GM23338 (cell line): ENCODE measurements at regions not wholly inside any gene's neighbourhood (a gene's known extent, or its start where the extent isn't known, plus 50 kb on each side); places are given as distances from the start of the nearest gene placed in this dataset.

Experiments
- EZH2 ChIP-seq: fragments of 200-600 bp; sonication (generic); IDR thresholded peaks from one replicate; pipeline ENCODE4 v1.8.0; 2017; ENCODE audit warnings: antibody characterized with exemption, mild to moderate bottlenecking, low read depth; ENCODE audit not compliant: unreplicated experiment
- EZH2phosphoT487 ChIP-seq: fragments of 200-600 bp; sonication (generic); IDR thresholded peaks from one replicate; pipeline ENCODE4 v1.8.1; 2018; ENCODE audit warnings: antibody characterized with exemption; ENCODE audit not compliant: unreplicated experiment
- ZNF114 ChIP-seq: fragments of 250-450 bp; sonication (Bioruptor Pico); IDR thresholded peaks from 2 replicates; pipeline ENCODE4 v1.5.0; 2020; ENCODE audit warnings: mild to moderate bottlenecking, moderate library complexity
- ZNF331 ChIP-seq: fragments of 250-450 bp; sonication (Bioruptor Pico); IDR thresholded peaks from 2 replicates; pipeline ENCODE4 v1.5.0; 2020; ENCODE audit warnings: low read depth, mild to moderate bottlenecking, moderate library complexity
- TF ChIP-seq, protein P1 (sequence below): IDR thresholded peaks from one replicate; pipeline ENCODE4 v1.6.1; 2018; ENCODE audit warnings: antibody characterized with exemption; ENCODE audit not compliant: unreplicated experiment
- TF ChIP-seq, protein P2 (sequence below): fragments of 250-450 bp; sonication (Bioruptor Pico); IDR thresholded peaks from 2 replicates; pipeline ENCODE4 v1.5.0; 2020; ENCODE audit warnings: mild to moderate bottlenecking, moderate library complexity

DNA sequence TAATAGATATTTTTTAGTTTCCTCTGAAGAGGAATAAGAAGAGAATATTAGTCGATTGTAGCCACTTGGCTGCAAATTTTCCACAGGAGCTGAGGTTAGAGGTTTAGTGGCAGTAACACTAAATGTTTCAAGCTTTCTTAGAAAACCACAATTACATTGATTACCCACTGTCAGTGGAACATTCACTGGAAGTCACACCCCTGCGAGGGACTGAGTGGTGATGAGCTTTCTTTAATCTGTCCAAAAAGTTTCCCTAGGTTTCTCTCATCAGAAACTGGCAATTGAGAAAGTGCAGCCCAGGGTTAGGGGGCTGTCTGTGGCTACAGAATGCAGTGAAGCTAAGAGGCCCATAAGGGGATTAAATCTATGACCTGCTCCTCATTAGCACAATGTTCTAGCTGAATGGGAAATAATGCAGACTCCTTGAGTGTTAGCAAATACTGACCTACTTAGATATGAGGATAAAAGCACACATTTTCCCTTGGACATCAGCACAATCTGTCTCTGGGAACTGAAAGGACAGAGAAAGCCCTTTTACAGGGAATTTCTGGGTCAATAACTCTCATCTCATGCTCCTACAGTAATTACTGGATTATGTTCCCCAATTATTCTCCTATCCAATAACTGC, 189.5 kb downstream of the FAM76B start (continued):
- TF ChIP-seq, protein P1, sequence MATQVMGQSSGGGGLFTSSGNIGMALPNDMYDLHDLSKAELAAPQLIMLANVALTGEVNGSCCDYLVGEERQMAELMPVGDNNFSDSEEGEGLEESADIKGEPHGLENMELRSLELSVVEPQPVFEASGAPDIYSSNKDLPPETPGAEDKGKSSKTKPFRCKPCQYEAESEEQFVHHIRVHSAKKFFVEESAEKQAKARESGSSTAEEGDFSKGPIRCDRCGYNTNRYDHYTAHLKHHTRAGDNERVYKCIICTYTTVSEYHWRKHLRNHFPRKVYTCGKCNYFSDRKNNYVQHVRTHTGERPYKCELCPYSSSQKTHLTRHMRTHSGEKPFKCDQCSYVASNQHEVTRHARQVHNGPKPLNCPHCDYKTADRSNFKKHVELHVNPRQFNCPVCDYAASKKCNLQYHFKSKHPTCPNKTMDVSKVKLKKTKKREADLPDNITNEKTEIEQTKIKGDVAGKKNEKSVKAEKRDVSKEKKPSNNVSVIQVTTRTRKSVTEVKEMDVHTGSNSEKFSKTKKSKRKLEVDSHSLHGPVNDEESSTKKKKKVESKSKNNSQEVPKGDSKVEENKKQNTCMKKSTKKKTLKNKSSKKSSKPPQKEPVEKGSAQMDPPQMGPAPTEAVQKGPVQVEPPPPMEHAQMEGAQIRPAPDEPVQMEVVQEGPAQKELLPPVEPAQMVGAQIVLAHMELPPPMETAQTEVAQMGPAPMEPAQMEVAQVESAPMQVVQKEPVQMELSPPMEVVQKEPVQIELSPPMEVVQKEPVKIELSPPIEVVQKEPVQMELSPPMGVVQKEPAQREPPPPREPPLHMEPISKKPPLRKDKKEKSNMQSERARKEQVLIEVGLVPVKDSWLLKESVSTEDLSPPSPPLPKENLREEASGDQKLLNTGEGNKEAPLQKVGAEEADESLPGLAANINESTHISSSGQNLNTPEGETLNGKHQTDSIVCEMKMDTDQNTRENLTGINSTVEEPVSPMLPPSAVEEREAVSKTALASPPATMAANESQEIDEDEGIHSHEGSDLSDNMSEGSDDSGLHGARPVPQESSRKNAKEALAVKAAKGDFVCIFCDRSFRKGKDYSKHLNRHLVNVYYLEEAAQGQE: no peak
- TF ChIP-seq ZNF114 (CRISPR knock-in tag) (no peak), EZH2 (no peak), EZH2phosphoT487 (no peak), ZNF331 (CRISPR knock-in tag) (no peak)
- TF ChIP-seq, protein P2, sequence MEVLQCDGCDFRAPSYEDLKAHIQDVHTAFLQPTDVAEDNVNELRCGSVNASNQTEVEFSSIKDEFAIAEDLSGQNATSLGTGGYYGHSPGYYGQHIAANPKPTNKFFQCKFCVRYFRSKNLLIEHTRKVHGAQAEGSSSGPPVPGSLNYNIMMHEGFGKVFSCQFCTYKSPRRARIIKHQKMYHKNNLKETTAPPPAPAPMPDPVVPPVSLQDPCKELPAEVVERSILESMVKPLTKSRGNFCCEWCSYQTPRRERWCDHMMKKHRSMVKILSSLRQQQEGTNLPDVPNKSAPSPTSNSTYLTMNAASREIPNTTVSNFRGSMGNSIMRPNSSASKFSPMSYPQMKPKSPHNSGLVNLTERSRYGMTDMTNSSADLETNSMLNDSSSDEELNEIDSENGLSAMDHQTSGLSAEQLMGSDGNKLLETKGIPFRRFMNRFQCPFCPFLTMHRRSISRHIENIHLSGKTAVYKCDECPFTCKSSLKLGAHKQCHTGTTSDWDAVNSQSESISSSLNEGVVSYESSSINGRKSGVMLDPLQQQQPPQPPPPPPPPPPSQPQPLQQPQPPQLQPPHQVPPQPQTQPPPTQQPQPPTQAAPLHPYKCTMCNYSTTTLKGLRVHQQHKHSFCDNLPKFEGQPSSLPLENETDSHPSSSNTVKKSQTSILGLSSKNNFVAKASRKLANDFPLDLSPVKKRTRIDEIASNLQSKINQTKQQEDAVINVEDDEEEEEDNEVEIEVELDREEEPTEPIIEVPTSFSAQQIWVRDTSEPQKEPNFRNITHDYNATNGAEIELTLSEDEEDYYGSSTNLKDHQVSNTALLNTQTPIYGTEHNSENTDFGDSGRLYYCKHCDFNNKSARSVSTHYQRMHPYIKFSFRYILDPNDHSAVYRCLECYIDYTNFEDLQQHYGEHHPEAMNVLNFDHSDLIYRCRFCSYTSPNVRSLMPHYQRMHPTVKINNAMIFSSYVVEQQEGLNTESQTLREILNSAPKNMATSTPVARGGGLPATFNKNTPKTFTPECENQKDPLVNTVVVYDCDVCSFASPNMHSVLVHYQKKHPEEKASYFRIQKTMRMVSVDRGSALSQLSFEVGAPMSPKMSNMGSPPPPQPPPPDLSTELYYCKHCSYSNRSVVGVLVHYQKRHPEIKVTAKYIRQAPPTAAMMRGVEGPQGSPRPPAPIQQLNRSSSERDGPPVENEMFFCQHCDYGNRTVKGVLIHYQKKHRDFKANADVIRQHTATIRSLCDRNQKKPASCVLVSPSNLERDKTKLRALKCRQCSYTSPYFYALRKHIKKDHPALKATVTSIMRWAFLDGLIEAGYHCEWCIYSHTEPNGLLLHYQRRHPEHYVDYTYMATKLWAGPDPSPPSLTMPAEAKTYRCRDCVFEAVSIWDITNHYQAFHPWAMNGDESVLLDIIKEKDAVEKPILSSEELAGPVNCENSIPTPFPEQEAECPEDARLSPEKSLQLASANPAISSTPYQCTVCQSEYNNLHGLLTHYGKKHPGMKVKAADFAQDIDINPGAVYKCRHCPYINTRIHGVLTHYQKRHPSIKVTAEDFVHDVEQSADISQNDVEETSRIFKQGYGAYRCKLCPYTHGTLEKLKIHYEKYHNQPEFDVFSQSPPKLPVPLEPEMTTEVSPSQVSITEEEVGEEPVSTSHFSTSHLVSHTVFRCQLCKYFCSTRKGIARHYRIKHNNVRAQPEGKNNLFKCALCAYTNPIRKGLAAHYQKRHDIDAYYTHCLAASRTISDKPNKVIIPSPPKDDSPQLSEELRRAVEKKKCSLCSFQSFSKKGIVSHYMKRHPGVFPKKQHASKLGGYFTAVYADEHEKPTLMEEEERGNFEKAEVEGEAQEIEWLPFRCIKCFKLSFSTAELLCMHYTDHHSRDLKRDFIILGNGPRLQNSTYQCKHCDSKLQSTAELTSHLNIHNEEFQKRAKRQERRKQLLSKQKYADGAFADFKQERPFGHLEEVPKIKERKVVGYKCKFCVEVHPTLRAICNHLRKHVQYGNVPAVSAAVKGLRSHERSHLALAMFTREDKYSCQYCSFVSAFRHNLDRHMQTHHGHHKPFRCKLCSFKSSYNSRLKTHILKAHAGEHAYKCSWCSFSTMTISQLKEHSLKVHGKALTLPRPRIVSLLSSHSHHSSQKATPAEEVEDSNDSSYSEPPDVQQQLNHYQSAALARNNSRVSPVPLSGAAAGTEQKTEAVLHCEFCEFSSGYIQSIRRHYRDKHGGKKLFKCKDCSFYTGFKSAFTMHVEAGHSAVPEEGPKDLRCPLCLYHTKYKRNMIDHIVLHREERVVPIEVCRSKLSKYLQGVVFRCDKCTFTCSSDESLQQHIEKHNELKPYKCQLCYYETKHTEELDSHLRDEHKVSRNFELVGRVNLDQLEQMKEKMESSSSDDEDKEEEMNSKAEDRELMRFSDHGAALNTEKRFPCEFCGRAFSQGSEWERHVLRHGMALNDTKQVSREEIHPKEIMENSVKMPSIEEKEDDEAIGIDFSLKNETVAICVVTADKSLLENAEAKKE (CRISPR knock-in tag): no peak
